ENCODE measurements at regions not wholly inside any gene's neighbourhood (a gene's known extent, or its start where the extent isn't known, plus 50 kb on each side); places are given as distances from the start of the nearest gene placed in this dataset.

DNA sequence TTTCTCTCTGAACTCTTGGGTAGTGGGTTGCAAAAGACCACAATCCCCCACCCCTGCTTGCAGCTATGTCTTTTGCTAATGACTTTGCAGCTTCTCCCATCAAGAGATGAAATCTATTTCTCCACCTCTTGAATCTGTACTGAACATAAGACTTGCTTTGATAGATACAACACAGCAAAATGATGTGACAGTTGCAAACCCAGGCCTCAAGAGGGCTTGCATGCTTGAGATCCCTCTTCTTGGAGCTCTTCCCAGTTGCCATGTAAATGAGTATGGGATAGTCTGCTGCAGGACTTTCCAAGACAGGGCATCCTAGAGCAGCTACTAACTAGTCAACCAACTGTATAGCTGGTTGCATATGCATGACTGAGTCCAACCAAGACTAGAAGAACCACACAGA is 783.6 kb downstream of the PDCD6IP start:
- TF ChIP-seq EZH2 (IDR thresholded peaks at IDR 0.05; ENCODE audit: borderline replicate concordance, low read depth, low read length, severe bottlenecking) (no peak), MYC (IDR thresholded peaks at IDR 0.05; ENCODE audit: low read depth, low read length) (no peak), FOS (IDR thresholded peaks at IDR 0.05; ENCODE audit: borderline replicate concordance, insufficient read depth, low read length) (no peak), POLR2AphosphoS5 (IDR thresholded peaks at IDR 0.05; ENCODE audit: insufficient read depth, low read depth, low read length) (no peak)
- TF ChIP-seq, protein P1, sequence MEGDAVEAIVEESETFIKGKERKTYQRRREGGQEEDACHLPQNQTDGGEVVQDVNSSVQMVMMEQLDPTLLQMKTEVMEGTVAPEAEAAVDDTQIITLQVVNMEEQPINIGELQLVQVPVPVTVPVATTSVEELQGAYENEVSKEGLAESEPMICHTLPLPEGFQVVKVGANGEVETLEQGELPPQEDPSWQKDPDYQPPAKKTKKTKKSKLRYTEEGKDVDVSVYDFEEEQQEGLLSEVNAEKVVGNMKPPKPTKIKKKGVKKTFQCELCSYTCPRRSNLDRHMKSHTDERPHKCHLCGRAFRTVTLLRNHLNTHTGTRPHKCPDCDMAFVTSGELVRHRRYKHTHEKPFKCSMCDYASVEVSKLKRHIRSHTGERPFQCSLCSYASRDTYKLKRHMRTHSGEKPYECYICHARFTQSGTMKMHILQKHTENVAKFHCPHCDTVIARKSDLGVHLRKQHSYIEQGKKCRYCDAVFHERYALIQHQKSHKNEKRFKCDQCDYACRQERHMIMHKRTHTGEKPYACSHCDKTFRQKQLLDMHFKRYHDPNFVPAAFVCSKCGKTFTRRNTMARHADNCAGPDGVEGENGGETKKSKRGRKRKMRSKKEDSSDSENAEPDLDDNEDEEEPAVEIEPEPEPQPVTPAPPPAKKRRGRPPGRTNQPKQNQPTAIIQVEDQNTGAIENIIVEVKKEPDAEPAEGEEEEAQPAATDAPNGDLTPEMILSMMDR (IDR thresholded peaks at IDR 0.05; ENCODE audit: extremely low read depth in 1 of 2, insufficient read depth in 1 of 2, low read depth in 1 of 2, low read length in 2 of 2), result no peak
- TF ChIP-seq, protein P2, sequence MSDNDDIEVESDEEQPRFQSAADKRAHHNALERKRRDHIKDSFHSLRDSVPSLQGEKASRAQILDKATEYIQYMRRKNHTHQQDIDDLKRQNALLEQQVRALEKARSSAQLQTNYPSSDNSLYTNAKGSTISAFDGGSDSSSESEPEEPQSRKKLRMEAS (IDR thresholded peaks at IDR 0.05; ENCODE audit: insufficient read depth, insufficient read length), result no peak

Data from endothelial cell of umbilical vein (primary cell).